LNCaP clone FGC (cell line): ENCODE measurements at regions not wholly inside any gene's neighbourhood (a gene's known extent, or its start where the extent isn't known, plus 50 kb on each side); places are given as distances from the start of the nearest gene placed in this dataset.

Source experiments
- DNase-seq: peaks from one replicate; pipeline ENCODE4 v3.0.0-alpha.2; 2011; ENCODE audit warnings: low read depth
- H3K4me3 ChIP-seq: 2 replicates; pipeline ENCODE4 v1.5.1; 2011; ENCODE audit warnings: mild to moderate bottlenecking, low read depth, low read length, control low read depth
- TF ChIP-seq, protein P1 (sequence below): IDR thresholded peaks from 2 replicates; pipeline ENCODE4 v1.5.1; 2012; ENCODE audit warnings: mild to moderate bottlenecking; ENCODE audit not compliant: control insufficient read depth, insufficient read depth; ENCODE audit errors: extremely low read depth

DNA sequence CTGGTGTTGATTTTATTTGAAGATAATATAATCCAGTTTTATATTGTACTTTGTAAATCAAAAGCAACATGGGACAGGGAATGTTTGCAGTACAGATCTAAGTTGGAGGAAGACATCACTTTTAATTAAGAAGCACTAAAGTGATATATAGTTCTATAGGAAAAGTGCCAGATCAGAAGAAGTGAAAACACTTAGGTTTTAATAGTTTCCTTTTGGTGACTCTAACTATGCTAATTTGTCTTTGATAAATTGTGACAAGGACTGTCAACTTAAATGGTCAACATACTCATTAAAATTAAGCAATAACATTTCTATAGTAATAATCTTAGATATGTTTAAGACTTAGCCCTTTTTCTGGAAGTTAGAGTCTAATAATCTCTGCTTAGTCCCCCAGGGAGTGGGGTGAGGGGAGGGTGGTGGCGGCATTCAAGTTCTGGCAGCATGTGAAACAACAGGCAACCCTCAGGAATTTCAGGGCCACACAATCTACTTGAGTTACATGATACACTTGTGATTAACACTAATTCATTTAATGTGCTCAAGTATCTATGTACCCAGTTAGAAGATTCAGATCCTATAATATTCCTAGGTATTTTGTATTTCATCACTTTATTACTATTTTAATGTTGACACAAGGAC, 1026.5 kb downstream of the NR2F1-AS1 start:
- TF ChIP-seq, protein P1, sequence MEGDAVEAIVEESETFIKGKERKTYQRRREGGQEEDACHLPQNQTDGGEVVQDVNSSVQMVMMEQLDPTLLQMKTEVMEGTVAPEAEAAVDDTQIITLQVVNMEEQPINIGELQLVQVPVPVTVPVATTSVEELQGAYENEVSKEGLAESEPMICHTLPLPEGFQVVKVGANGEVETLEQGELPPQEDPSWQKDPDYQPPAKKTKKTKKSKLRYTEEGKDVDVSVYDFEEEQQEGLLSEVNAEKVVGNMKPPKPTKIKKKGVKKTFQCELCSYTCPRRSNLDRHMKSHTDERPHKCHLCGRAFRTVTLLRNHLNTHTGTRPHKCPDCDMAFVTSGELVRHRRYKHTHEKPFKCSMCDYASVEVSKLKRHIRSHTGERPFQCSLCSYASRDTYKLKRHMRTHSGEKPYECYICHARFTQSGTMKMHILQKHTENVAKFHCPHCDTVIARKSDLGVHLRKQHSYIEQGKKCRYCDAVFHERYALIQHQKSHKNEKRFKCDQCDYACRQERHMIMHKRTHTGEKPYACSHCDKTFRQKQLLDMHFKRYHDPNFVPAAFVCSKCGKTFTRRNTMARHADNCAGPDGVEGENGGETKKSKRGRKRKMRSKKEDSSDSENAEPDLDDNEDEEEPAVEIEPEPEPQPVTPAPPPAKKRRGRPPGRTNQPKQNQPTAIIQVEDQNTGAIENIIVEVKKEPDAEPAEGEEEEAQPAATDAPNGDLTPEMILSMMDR: no peak
- no peak overlapping the region for H3K4me3 ChIP-seq
- no peak for DNase-seq

DNA sequence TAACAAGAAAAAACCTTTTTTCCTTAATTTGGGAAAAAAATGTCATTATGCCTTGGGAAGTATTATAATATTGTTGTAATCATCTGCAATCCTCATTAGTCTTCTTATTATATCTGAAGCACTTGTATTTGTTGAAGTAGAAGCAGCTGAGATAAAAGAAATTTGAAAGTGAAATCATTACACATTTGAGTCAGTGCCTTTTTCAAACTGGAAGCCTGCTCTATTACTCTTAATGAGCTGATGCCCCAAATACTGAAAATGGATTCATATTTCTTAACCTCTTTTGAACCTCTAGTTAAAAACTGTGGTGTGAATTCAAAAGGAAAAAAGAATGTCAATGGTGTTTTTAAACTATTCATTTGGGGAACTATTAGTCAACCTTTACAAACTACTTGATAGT, 1027.7 kb downstream of the NR2F1-AS1 start:
- no peak overlapping the region for H3K4me3 ChIP-seq
- TF ChIP-seq, protein P1: no peak
- DNase-seq: no peak

DNA sequence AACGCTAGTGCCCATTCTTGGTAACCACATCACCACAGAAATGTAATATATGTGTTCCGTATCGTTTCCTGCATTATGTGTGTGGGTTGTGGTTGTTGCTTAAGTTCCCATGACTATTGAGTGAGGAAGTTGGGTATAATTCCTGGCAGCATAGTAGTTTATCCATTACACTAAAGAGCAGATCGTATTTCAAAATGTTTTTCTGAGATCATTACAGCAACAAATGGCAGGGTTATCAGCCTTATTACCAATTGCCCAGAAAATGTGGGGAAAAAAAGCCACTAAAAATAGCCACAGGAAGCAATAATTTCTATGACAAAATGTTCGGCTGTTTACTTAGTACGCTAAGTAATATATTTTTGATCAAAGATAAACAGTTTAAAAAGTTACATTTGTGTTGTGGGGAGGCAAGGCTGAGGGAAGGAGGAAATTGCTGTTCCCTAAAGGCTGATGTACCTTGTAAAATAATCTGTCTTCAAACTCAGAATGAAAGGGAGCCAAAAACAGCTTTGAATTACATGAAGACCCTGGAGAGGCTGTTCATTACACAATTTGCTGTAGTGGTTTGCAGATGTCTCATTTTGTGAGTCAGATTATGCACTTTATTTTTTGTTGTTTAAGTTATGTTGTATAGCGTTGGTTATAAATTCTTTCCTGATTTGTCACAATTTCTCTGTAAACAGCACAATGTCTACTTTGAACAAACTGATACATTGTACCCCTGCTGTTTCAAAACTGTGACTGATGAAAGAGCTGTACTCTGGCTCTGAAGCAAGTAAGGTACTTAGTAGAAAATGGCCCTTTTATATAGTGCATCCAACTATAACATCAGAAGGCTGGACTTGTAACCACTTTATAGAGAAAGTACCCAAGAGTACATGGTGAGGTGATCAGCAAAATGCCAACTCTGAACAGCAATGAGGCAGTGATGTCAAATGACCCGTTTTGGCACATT, 1028.5 kb downstream of the NR2F1-AS1 start:
- peak; percentile 62 for DNase-seq
- H3K4me3 ChIP-seq: no peak overlapping the region

DNA sequence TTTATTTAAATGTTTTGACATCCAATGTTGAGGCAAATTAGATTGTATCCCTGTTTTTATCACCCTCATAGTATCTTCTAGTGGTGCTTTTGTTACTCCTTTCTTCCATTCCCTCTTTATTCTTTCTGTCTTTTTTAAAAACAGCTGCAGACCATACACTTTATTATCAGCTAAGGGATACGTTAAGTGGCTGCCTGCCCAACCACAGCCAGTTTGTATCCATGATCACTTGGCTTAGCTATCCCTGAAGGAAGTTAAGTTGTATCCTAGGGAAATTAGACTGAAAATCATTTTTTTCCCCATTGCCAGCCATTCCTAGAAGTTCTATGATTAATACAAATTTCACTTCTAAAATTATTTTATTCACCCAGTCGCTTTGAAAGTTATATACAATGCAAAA, 1032.7 kb downstream of the NR2F1-AS1 start:
- TF ChIP-seq, protein P1: no peak
- no peak for DNase-seq
- H3K4me3 ChIP-seq: no peak overlapping the region

More for the DNA sequence above, 1028.5 kb downstream of the NR2F1-AS1 start:
- TF ChIP-seq, protein P1: no peak

DNA sequence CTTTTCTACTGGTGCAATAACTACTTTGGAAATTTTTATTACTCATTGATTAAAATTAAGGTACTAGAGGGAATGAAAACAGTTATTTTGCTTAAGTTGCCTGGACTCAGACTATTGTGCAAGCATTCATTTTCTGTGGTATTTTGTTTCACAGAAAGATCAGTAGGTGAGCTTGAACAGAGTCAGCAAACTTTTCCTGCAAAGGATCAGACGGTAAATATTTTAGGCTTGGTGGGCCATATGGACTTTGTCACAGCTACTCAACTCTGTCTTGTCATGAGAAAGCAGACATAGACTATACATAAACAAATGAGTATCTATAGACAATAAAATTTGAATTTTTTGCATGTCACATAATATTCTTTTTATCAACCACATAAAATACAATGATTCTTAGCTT, 1036.4 kb downstream of the NR2F1-AS1 start:
- no peak overlapping the region for H3K4me3 ChIP-seq
- DNase-seq: no peak
- TF ChIP-seq, protein P1: no peak

DNA sequence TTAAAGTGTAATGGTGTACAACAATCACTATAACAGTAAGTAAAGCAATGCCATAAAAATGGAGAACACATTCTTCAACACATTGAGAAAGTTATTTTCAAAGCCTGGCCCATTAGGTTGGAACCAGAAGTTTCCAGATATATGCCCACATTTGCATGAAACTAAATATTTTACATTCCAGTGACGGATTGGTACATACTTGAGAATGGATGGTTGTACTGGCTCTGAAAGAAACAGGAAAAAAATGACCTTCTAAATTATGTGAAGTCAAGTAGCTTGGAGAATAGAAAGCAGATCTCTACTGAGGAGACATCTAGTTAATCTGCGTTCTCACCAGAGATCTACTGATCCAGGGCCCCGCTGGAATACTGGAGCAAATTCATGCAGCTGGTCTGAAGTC, 1037.0 kb downstream of the NR2F1-AS1 start:
- no peak for DNase-seq
- H3K4me3 ChIP-seq: no peak overlapping the region
- TF ChIP-seq, protein P1: no peak
